Nephron progenitor cell (in vitro differentiated cells): ENCODE measurements at regions not wholly inside any gene's neighbourhood (a gene's known extent, or its start where the extent isn't known, plus 50 kb on each side); places are given as distances from the start of the nearest gene placed in this dataset.

ENCODE experiments used
- DNase-seq: peaks from one replicate; pipeline ENCODE4 v3.0.0; 2021
- H3K27ac Mint-ChIP-seq: 2 replicates; pipeline ENCODE4 v1.8.0; 2021; ENCODE audit warnings: mild to moderate bottlenecking, moderate library complexity, mixed read lengths
- H3K27me3 Mint-ChIP-seq: 2 replicates; pipeline ENCODE4 v1.8.0; 2021; ENCODE audit warnings: mild to moderate bottlenecking, low read depth, mixed read lengths; ENCODE audit not compliant: poor library complexity
- H3K36me3 Mint-ChIP-seq: 2 replicates; pipeline ENCODE4 v1.8.0; 2021; ENCODE audit warnings: low read depth, mixed read lengths
- H3K4me1 Mint-ChIP-seq: 2 replicates; pipeline ENCODE4 v1.8.0; 2021; ENCODE audit warnings: mixed read lengths
- H3K4me3 Mint-ChIP-seq: 2 replicates; pipeline ENCODE4 v1.8.0; 2021; ENCODE audit warnings: mild to moderate bottlenecking, moderate library complexity, mixed read lengths
- H3K9me3 Mint-ChIP-seq: 2 replicates; pipeline ENCODE4 v1.8.0; 2021; ENCODE audit warnings: mild to moderate bottlenecking, moderate library complexity, mixed read lengths
- TF ChIP-seq, protein P1 (sequence below): fragments of 200-600 bp; sonication (generic); IDR thresholded peaks from 2 replicates; pipeline ENCODE4 v1.5.0; 2021; ENCODE audit warnings: antibody characterized with exemption

DNA sequence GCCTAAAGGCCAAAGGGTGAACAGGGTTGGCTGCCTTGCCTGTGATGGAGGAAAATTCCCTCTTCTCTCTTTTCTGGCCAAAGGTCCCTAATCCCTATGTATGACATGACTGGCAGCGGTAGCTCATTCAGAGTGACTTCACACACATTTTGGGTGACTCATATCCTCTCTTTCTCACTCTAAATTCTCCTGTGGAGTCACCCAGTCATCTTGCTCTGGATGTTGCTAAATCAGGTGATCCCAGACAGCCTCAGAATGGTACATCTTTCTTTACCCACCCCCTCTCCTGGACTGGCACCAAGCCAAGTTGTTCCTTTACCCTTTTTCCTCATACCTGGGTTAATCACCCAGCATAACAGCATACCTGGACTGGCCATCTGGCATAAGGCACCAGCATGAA, 77.2 kb downstream of the NEURL3 start:
- Mint-ChIP-seq H3K9me3 (peaks cover 32% of the 10 kb centered on the region), H3K4me3 (no peak overlapping the region), H3K27ac (no peak overlapping the region), H3K27me3 (peaks cover 4% of the 10 kb centered on the region), H3K36me3 (no peaks in the 10 kb centered on the region), H3K4me1 (peaks cover 28% of the 10 kb centered on the region)
- TF ChIP-seq, protein P1, sequence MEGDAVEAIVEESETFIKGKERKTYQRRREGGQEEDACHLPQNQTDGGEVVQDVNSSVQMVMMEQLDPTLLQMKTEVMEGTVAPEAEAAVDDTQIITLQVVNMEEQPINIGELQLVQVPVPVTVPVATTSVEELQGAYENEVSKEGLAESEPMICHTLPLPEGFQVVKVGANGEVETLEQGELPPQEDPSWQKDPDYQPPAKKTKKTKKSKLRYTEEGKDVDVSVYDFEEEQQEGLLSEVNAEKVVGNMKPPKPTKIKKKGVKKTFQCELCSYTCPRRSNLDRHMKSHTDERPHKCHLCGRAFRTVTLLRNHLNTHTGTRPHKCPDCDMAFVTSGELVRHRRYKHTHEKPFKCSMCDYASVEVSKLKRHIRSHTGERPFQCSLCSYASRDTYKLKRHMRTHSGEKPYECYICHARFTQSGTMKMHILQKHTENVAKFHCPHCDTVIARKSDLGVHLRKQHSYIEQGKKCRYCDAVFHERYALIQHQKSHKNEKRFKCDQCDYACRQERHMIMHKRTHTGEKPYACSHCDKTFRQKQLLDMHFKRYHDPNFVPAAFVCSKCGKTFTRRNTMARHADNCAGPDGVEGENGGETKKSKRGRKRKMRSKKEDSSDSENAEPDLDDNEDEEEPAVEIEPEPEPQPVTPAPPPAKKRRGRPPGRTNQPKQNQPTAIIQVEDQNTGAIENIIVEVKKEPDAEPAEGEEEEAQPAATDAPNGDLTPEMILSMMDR = no peak
- no peak for DNase-seq

DNA sequence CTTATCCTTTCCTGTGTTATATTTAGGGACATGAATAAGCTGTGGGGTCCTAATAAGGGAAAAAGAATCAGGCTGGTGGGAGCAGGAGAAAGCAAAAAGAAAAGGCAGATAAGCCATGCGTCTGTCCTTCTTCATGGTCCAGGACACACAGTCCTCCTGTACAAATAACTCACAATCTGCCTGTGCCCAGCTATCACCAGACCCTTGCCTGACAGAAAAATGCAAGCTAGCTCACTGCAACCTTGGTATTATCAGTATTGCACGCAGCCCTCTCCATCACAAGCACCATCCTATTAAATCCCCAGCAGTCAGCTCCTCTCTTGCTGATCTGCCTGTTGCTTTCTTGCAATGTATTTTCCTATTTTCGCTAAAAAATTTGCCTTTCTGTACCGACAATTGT, 78.0 kb downstream of the NEURL3 start:
- Mint-ChIP-seq H3K9me3 (peaks cover 35% of the 10 kb centered on the region), H3K27ac (no peak overlapping the region), H3K36me3 (no peaks in the 10 kb centered on the region), H3K27me3 (peaks cover 4% of the 10 kb centered on the region), H3K4me3 (no peak overlapping the region), H3K4me1 (peaks cover 32% of the 10 kb centered on the region)
- TF ChIP-seq, protein P1 = no peak
- no peak for DNase-seq

DNA sequence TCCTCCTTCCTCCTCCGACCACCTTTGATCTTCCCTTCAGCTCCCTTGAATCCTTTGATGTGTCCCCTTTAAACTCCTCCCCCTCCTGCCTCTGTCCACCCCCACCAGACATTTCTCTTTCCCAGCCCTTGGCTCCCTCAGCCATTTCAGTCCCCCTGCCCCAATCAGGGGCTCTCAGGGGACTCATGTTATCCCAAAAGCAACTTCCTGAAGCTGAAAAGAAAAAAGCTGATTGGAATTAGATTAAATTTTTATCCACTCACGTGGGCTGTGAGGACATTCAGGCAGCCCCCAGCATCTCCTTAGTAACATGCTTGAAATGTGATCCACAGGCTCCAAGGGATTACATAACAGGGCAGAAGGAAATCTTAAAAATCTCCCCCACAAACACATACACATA, 81.3 kb downstream of the NEURL3 start:
- TF ChIP-seq, protein P1 = no peak
- Mint-ChIP-seq H3K27me3 (peaks cover 4% of the 10 kb centered on the region), H3K4me1 (peaks cover 32% of the 10 kb centered on the region), H3K9me3 (peaks cover 54% of the 10 kb centered on the region), H3K36me3 (peaks cover 4% of the 10 kb centered on the region), H3K4me3 (peak overlapping the region; percentile 12), H3K27ac (peak overlapping the region; percentile 94)
- no peak for DNase-seq
